A549 (cell line): ENCODE measurements at regions not wholly inside any gene's neighbourhood (a gene's known extent, or its start where the extent isn't known, plus 50 kb on each side); places are given as distances from the start of the nearest gene placed in this dataset.

ENCODE experiments used
- BHLHE40 ChIP-seq: IDR thresholded peaks from 2 replicates; pipeline ENCODE4 v1.6.1; 2012; ENCODE audit warnings: low read depth, low read length, inconsistent platforms
- CBX2 ChIP-seq: fragments of 200-600 bp; sonication (generic); IDR thresholded peaks from 2 replicates; pipeline ENCODE4 v1.6.1; 2016; ENCODE audit warnings: low read depth, mild to moderate bottlenecking, borderline replicate concordance
- CEBPB ChIP-seq, 2 experiments: fragments of >200 bp in 1 of 2; sonication (Bioruptor Twin) in 1 of 2; formaldehyde crosslinking in 1 of 2; IDR thresholded peaks; 2 replicates each; pipeline ENCODE4 v1.6.1; 2012 to 2016
- HOXA7 ChIP-seq: fragments of 250-450 bp; sonication (Bioruptor Pico); IDR thresholded peaks from 2 replicates; pipeline ENCODE4 v1.5.0; 2020; ENCODE audit warnings: mild to moderate bottlenecking, moderate library complexity
- MAZ ChIP-seq: fragments of 150-350 bp; IDR thresholded peaks from 2 replicates; pipeline ENCODE4 v1.6.1; 2014; ENCODE audit warnings: antibody characterized with exemption, low read depth, low read length, borderline replicate concordance
- MYC ChIP-seq: IDR thresholded peaks from 2 replicates; pipeline ENCODE4 v1.6.1; 2012; ENCODE audit warnings: mild to moderate bottlenecking, inconsistent platforms, low read length, improper control_type of control experiment, borderline replicate concordance
- NPAS2 ChIP-seq: fragments of 250-450 bp; sonication (Bioruptor Pico); IDR thresholded peaks from 2 replicates; pipeline ENCODE4 v1.8.0; 2022; ENCODE audit warnings: mild to moderate bottlenecking, moderate library complexity, borderline replicate concordance
- POLR2A ChIP-seq: IDR thresholded peaks from 2 replicates; pipeline ENCODE4 v1.6.1; 2012; ENCODE audit warnings: mild to moderate bottlenecking, low read length
- SREBF2 ChIP-seq: fragments of 450-650 bp; IDR thresholded peaks from 2 replicates; pipeline ENCODE4 v1.6.1; 2014; ENCODE audit warnings: mild to moderate bottlenecking, moderate library complexity
- TF ChIP-seq, protein P1 (sequence below): fragments of 250-450 bp; sonication (Bioruptor Pico); IDR thresholded peaks from 2 replicates; pipeline ENCODE4 v1.5.0; 2021; ENCODE audit warnings: mild to moderate bottlenecking, moderate library complexity, borderline replicate concordance
- TF ChIP-seq, protein P2 (sequence below): fragments of >200 bp; sonication (Bioruptor Twin); formaldehyde crosslinking; IDR thresholded peaks from 3 replicates; pipeline ENCODE4 v1.5.1; 2016
- TF ChIP-seq, protein P3 (sequence below): IDR thresholded peaks from 2 replicates; pipeline ENCODE4 v1.6.1; 2012

DNA sequence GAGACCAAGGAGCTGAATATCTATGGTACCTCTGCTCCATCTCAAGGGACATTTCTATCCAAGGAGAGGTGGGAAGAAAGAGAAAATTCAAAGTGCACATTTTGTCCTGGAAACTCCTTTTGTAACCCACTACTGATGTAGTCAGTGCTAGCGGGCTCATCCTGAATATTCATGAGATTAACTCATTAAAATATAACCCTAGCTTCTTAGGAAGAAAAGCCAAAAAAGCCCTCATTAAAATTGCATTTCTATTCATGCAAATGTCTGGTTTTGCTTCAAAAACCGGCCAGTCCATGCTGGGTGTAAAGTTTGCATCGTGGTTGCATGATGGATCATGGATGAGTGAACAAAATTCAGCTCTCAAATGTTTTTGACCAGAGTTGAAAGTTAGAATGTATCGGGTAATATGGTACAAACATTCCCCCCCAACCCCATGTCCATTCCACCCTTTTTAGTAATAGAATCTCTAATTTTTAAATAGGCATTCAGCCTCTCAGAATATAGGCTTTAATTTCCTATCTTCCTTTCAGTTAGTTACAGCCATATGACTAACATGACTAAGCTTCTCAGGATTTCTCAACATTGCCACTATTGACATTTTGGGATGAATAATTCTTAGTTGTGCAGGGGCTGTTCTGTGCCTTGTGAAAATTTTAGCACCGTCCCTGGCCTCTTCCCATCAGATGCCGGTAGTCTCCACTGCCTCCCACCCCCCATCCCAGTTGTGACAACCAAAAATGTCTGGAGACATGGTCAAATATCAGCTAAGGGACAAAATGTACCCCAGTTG is 104.2 kb upstream of the RND3 start:
- TF ChIP-seq, protein P1, sequence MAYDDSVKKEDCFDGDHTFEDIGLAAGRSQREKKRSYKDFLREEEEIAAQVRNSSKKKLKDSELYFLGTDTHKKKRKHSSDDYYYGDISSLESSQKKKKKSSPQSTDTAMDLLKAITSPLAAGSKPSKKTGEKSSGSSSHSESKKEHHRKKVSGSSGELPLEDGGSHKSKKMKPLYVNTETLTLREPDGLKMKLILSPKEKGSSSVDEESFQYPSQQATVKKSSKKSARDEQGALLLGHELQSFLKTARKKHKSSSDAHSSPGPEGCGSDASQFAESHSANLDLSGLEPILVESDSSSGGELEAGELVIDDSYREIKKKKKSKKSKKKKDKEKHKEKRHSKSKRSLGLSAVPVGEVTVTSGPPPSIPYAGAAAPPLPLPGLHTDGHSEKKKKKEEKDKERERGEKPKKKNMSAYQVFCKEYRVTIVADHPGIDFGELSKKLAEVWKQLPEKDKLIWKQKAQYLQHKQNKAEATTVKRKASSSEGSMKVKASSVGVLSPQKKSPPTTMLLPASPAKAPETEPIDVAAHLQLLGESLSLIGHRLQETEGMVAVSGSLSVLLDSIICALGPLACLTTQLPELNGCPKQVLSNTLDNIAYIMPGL (CRISPR knock-in tag): no peak
- no peak for TF ChIP-seq MAZ
- no peak for TF ChIP-seq HOXA7 (CRISPR knock-in tag)
- no peak for TF ChIP-seq NPAS2 (CRISPR knock-in tag)
- TF ChIP-seq, protein P2, sequence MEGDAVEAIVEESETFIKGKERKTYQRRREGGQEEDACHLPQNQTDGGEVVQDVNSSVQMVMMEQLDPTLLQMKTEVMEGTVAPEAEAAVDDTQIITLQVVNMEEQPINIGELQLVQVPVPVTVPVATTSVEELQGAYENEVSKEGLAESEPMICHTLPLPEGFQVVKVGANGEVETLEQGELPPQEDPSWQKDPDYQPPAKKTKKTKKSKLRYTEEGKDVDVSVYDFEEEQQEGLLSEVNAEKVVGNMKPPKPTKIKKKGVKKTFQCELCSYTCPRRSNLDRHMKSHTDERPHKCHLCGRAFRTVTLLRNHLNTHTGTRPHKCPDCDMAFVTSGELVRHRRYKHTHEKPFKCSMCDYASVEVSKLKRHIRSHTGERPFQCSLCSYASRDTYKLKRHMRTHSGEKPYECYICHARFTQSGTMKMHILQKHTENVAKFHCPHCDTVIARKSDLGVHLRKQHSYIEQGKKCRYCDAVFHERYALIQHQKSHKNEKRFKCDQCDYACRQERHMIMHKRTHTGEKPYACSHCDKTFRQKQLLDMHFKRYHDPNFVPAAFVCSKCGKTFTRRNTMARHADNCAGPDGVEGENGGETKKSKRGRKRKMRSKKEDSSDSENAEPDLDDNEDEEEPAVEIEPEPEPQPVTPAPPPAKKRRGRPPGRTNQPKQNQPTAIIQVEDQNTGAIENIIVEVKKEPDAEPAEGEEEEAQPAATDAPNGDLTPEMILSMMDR: no peak
- no peak for TF ChIP-seq BHLHE40
- TF ChIP-seq, protein P3, sequence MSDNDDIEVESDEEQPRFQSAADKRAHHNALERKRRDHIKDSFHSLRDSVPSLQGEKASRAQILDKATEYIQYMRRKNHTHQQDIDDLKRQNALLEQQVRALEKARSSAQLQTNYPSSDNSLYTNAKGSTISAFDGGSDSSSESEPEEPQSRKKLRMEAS: no peak
- TF ChIP-seq CBX2: no peak
- no peak for TF ChIP-seq MYC
- no peak for TF ChIP-seq POLR2A
- no peak for TF ChIP-seq SREBF2
- TF ChIP-seq CEBPB (IDR thresholded peaks at IDR 0.05): no peak
